ENCODE measurements at regions not wholly inside any gene's neighbourhood (a gene's known extent, or its start where the extent isn't known, plus 50 kb on each side); places are given as distances from the start of the nearest gene placed in this dataset.

DNA sequence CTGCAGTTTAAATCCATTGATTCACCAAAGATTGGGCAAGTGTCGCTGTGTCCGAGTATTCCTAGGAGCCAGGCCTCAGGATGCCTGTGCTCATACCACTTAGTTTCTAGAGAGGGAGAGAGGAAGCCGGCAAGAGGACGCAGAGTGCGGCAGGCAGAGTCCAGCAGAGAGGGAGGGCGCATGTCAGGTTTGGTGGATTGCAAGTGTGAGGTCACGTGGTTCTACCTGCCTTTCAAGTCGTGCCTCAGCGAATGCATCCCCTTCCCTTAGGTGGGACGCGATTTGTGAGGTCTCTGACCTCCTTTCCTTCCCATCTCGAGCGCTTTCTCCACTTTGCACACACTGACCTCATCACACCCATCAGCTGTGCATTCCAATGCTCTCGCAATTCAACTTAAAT is 188.1 kb downstream of the TMEM18 start:
- DNase-seq (ENCODE audit: low read depth, low spot score) (no peak), ATAC-seq (no peak)
- Histone ChIP-seq H3K9me3 (ENCODE audit: control insufficient read depth in 1 of 2, insufficient read depth in 1 of 2, low read depth in 1 of 2, low read length in 2 of 2) (no peaks in the 10 kb centered on the region), H3K4me3 (replicated peaks in 1 of 2; ENCODE audit: low read depth in 1 of 2, low read length in 2 of 2) (no peak overlapping the region), H3K27me3 (ENCODE audit: insufficient read depth, low read length) (peaks cover 3% of the 10 kb centered on the region; the same call in 1 of the 2 replicates), H3K4me2 (ENCODE audit: low read length) (no peak overlapping the region), H3K79me2 (ENCODE audit: insufficient read depth, low read length) (no peaks in the 10 kb centered on the region), H3K9me2 (ENCODE audit: insufficient read depth) (no peaks in the 10 kb centered on the region), H3K9ac (ENCODE audit: low read length) (no peak overlapping the region), H3K27ac (ENCODE audit: low read depth, low read length) (no peak overlapping the region), H2AFZ (ENCODE audit: low read depth, low read length, poor library complexity, severe bottlenecking) (no peak overlapping the region), H3K4me1 (ENCODE audit: control insufficient read depth in 1 of 2, insufficient read depth in 2 of 2, low read length in 2 of 2) (no peaks in the 10 kb centered on the region), H4K20me1 (ENCODE audit: insufficient read depth) (no peaks in the 10 kb centered on the region), H3K36me3 (ENCODE audit: control insufficient read depth in 1 of 2, insufficient read depth in 2 of 2, low read length in 2 of 2) (no peaks in the 10 kb centered on the region)
- RAD21 ChIA-PET (ENCODE audit: low non-redundant PET in 1 of 2, low total read pairs in 2 of 2, uncharacterized antibody in 2 of 2, unreplicated experiment in 2 of 2) = no interaction called here
- intact Hi-C loops (cut with micrococcal nuclease) = no loop called here
- no peak for TF ChIP-seq ZBTB33 (IDR thresholded peaks at IDR 0.05; ENCODE audit: extremely low read depth, insufficient replicate concordance, low read length)
- no peak for TF ChIP-seq ATF3 (IDR thresholded peaks at IDR 0.05)
- TF ChIP-seq POLR2AphosphoS5 (IDR thresholded peaks at IDR 0.05; ENCODE audit: low read depth, low read length) = no peak
- no peak for TF ChIP-seq EGR1 (IDR thresholded peaks at IDR 0.05; ENCODE audit: low read depth)
- no peak for TF ChIP-seq YY1 (IDR thresholded peaks at IDR 0.05; ENCODE audit: extremely low read depth, insufficient replicate concordance, low read depth, low read length)
- TF ChIP-seq CBX3 (IDR thresholded peaks at IDR 0.05; ENCODE audit: low read depth) = no peak
- TF ChIP-seq, protein P1, sequence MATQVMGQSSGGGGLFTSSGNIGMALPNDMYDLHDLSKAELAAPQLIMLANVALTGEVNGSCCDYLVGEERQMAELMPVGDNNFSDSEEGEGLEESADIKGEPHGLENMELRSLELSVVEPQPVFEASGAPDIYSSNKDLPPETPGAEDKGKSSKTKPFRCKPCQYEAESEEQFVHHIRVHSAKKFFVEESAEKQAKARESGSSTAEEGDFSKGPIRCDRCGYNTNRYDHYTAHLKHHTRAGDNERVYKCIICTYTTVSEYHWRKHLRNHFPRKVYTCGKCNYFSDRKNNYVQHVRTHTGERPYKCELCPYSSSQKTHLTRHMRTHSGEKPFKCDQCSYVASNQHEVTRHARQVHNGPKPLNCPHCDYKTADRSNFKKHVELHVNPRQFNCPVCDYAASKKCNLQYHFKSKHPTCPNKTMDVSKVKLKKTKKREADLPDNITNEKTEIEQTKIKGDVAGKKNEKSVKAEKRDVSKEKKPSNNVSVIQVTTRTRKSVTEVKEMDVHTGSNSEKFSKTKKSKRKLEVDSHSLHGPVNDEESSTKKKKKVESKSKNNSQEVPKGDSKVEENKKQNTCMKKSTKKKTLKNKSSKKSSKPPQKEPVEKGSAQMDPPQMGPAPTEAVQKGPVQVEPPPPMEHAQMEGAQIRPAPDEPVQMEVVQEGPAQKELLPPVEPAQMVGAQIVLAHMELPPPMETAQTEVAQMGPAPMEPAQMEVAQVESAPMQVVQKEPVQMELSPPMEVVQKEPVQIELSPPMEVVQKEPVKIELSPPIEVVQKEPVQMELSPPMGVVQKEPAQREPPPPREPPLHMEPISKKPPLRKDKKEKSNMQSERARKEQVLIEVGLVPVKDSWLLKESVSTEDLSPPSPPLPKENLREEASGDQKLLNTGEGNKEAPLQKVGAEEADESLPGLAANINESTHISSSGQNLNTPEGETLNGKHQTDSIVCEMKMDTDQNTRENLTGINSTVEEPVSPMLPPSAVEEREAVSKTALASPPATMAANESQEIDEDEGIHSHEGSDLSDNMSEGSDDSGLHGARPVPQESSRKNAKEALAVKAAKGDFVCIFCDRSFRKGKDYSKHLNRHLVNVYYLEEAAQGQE (IDR thresholded peaks at IDR 0.05; ENCODE audit: low read depth) = no peak
- no peak for TF ChIP-seq POLR2A (IDR thresholded peaks at IDR 0.05; ENCODE audit: borderline replicate concordance, extremely low read depth, insufficient read depth, insufficient read length)
- TF ChIP-seq JUND (IDR thresholded peaks at IDR 0.05) = no peak
- no peak for TF ChIP-seq TCF7L2 (IDR thresholded peaks at IDR 0.05; ENCODE audit: borderline replicate concordance, extremely low read depth, insufficient read depth, insufficient read length)
- no peak for TF ChIP-seq CEBPB (IDR thresholded peaks at IDR 0.05; ENCODE audit: low read depth)
- TF ChIP-seq RAD21 (IDR thresholded peaks at IDR 0.05; ENCODE audit: low read depth) = no peak
- TF ChIP-seq SRF (IDR thresholded peaks at IDR 0.05; ENCODE audit: low read depth) = no peak
- CTCF ChIA-PET = no interaction called here
- BruUV-seq (replicated peaks) = no TSS peak
- POLR2A ChIA-PET = no interaction called here

All from HCT116 (cell line).